Fibroblast of pulmonary artery (primary cell): ENCODE measurements at regions not wholly inside any gene's neighbourhood (a gene's known extent, or its start where the extent isn't known, plus 50 kb on each side); places are given as distances from the start of the nearest gene placed in this dataset.
A peak's percentile ranks its signal among the peaks of the same experiment; 100 is the strongest.

Experiments
- DNase-seq: peaks from one replicate; pipeline ENCODE4 v3.0.0-alpha.2; 2010; ENCODE audit warnings: low read depth
- H3K4me3 ChIP-seq: replicated peaks from 2 replicates; pipeline ENCODE4 v1.5.1; 2011; ENCODE audit warnings: low read depth, mild to moderate bottlenecking, control low read depth, low read length, moderate library complexity
- TF ChIP-seq, protein P1 (sequence below): IDR thresholded peaks from 2 replicates; pipeline ENCODE4 v1.5.1; 2011; ENCODE audit warnings: mild to moderate bottlenecking, control low read depth, low read length, inconsistent platforms; ENCODE audit errors: missing control alignments

DNA sequence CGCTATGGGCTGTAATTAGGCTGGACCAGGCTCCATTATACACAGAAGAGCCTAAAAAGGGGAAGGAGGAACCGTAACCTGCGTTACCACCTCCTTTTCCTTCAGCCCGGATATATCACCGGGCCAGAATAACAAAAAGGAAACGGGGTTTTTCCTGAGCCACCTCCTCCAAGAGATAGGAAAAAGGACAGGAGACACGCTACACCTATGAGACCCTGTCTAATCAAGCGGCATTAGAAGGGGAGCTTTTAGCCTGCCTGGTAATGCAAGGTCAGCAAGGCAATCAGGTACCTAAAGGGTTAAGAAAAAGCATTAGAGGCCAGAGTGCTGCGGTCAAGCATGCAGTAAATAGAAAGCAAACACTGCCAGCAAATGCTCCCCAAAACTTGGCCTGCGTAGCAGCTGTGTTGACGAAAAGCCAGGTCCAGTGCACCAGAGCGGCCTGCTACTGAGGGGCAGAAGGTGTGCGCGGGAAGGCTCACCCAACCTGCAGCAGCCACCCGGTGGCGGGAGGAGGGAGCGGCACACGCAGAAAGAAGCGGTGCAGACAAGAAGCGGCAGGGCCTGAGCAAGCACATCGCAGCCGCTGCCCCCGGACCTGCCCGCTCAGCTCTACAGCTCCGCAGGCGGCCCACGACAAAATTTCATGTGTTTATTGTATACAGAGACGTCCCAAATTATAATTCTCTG lies 1466.1 kb downstream of the UQCRFS1 start:
- TF ChIP-seq, protein P1, sequence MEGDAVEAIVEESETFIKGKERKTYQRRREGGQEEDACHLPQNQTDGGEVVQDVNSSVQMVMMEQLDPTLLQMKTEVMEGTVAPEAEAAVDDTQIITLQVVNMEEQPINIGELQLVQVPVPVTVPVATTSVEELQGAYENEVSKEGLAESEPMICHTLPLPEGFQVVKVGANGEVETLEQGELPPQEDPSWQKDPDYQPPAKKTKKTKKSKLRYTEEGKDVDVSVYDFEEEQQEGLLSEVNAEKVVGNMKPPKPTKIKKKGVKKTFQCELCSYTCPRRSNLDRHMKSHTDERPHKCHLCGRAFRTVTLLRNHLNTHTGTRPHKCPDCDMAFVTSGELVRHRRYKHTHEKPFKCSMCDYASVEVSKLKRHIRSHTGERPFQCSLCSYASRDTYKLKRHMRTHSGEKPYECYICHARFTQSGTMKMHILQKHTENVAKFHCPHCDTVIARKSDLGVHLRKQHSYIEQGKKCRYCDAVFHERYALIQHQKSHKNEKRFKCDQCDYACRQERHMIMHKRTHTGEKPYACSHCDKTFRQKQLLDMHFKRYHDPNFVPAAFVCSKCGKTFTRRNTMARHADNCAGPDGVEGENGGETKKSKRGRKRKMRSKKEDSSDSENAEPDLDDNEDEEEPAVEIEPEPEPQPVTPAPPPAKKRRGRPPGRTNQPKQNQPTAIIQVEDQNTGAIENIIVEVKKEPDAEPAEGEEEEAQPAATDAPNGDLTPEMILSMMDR, result peak; percentile 19
- DNase-seq, result peak; percentile 13
- H3K4me3 ChIP-seq, result no peak overlapping the region

DNA sequence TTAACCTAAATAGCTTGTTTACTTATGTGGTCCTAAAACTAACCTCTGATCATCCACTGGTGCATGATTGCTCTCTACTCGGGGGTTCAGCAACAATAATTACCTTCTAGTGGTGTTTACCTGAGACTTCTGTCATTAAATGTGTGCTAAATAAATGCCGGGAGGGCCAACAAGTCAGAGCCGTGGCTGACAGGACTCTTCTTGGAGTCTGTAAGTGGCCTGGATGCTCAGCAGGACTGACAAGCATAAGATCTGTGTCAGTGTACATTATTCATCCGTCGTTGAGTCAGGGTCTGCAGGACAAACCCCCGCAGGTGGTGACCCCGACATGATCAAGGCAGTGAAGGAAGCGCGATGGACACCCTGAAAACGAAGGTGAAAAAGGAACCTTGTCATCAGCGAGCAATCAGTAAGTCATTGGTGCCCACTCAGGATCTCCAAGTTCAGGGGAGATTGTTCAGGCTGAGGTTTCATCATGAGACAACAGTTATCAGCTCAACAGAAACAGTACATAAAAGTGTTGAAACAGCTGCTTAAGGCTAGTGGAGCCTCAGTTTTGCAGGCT lies 1466.9 kb downstream of the UQCRFS1 start:
- TF ChIP-seq, protein P1, result no peak
- no peak for DNase-seq
- no peak overlapping the region for H3K4me3 ChIP-seq

DNA sequence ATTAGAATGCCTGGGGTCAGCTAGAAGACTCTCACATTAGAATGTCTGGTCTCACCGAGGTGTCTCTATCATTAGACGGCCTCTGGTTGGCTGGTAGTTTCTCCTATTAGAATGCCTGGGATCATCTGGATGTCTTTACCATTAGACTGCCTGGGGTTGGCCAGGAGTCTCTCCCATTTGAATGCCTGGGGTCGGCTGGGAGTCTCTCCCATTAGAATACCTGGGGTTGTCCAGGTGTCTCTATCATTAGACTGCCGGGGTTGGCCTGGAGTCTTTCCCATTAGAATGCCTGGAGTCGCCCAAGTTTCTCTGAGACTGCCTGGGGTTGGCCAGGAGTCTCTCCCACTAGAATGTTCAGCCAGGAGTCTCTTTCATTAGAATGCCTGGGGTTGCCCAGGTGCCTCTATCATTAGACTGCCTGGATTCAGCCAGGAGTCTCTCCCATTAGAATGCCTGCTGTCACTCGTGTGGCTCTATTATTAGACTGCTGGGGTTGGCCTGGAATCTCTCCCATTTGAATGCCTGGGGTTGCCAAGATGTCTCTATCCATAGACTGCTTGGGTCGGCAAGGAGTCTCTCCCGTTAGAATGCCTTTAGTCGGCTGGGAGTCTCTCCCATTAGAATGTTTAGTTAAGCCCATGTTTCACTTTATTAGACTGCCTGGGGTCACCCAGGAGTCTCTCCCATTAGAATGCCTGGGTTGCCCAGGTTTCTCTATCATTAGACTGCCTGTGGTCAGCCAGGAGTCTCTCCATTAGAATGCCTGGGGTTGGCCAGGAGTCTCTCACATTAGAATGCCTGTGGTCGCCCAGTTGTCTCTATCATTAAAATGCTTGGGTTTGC lies 1467.8 kb downstream of the UQCRFS1 start:
- no peak overlapping the region for H3K4me3 ChIP-seq
- DNase-seq, result no peak
- TF ChIP-seq, protein P1, result no peak

DNA sequence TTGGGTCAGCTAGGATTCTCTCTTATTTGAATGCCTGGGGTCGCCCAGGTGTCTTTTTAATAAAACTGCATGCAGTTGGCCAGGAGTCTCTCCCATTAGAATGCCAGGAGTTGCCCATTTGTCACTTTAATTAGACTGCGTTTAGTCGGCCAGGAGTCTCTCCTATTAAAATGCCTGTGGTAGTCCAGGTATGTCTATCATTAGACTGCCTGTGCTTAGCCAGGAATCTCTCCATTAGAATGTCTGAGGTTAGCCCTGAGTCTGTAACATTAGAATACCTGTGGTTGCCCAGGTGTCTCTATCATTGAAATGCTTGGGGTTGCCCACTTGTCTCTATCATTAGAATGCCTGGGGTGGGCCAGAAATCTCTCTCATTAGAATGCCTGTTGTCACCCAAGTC lies 1470.9 kb downstream of the UQCRFS1 start:
- DNase-seq, result no peak
- H3K4me3 ChIP-seq, result no peak overlapping the region
- TF ChIP-seq, protein P1, result no peak

DNA sequence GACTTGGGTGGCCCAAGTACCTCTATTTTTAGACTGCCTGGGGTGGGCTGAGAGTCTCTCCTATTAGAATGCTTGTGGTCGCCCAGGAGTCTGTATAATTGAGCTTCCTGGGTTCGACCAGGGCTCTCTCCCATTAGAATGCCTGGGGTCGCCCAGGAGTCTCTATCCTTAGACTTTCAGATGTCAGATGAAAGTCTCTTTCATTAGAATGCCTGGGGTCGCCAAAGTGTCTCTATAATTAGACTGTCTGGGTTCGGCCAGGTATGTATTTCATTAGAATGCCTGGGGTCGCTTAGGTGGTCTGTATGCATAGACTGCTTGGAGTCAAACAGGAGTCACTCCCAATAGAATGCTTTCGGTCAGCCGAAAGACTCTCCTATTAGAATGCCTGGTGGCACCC lies 1471.7 kb downstream of the UQCRFS1 start:
- H3K4me3 ChIP-seq, result no peak overlapping the region
- no peak for DNase-seq
- TF ChIP-seq, protein P1, result no peak

DNA sequence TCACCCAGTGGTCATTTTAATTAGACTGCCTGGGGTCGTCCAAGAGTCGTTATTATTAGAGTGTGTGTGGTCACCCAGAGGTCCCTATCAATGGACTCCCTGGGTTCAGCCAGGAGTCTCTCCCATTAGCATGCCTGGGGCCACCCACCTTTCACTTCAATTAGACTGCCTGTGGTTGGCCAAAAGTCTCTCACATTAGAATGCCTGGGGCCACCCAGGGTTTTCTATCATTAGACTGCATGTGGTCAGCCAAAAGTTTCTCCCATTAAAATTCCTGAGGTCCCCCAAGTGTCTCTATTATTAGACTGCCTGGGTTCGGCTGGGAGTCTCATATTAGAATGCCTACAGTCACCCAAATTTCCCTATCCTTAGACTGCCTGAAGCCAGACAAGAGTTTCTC lies 1472.6 kb downstream of the UQCRFS1 start:
- no peak for DNase-seq
- no peak overlapping the region for H3K4me3 ChIP-seq
- TF ChIP-seq, protein P1, result no peak
